ENCODE measurements at regions not wholly inside any gene's neighbourhood (a gene's known extent, or its start where the extent isn't known, plus 50 kb on each side); places are given as distances from the start of the nearest gene placed in this dataset.
"Not testable (repeated sequence)": the region's sequence is repeated elsewhere in the genome, so short reads cannot be mapped to it uniquely, and the experiment has no call there.

DNA sequence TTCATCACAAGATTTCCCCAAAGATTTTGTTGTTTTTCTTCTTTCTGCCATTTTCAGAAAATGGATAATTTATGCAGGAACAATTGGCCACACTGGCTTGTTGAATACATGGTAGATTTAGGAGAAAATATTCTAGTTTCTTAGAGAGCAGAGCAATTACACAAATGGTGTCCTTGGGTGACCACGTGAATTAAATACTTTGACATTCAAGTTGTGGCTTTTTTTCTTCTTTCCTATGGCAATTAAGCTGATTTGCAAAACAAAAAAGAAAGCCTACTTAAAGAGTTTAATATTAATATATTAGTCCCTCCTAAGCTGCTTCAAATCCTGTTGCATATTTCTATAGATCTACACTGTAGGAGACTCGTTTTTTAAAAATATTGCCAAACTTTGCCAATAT lies 133.0 kb upstream of the HTR2C start:
- DNase-seq, result no peak

DNA sequence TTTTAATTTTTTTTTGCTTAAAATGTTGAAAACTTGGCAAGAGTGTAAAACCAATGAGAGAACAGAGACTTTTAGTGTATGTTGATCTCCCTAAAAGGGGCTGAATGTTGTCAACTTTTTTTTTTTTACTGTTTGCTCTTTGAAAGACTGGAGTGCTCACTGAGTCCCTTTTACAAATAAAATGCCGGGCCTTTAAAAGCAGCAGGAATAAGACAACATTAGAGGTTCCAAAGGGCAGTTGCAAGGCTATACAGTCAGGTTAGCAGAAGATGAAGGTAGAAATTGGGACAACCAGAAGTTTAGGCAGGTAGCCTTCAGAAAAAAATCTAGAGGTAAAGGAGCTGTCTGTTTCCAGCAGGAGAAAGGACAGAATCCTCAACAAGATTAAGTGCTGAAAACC lies 132.5 kb upstream of the HTR2C start:
- no peak for DNase-seq

DNA sequence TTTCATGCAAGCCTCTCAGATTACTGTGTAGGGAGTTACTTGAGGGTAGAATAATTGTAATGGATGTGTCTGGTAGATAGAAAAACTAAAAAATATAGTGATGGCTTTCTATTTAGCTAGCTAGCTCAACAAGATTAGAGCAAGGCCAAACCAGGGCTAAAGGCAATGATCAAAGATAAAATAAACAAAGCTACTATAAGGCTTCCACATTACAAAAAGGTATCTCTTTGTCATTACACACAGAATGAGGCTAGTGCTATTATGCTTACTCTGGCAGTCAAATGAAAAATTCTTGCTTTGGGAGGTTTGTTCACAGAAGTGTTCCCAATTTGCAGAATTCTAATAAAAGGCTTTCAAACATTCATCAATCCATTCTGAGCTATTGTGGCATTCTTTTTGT lies 121.6 kb upstream of the HTR2C start:
- no peak for DNase-seq

DNA sequence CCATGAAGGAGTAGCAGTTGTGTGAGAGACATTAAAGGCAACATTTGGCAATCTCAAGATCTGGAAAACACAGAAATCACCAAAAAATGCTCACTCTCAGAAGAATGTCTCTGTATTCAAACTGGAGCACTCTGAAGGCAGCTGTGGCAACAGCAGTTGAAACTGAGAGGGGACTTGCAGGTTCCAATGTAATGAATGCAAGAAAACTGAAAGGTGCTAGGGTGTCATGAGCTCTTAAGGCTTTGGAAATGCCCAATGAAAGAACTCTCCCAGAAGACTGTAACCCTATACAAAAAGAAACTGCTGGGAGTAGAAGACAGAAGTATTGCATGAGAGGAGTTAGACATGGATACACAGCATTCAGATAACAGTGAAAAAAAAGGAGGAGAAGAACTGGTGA lies 118.2 kb upstream of the HTR2C start:
- no peak for DNase-seq

DNA sequence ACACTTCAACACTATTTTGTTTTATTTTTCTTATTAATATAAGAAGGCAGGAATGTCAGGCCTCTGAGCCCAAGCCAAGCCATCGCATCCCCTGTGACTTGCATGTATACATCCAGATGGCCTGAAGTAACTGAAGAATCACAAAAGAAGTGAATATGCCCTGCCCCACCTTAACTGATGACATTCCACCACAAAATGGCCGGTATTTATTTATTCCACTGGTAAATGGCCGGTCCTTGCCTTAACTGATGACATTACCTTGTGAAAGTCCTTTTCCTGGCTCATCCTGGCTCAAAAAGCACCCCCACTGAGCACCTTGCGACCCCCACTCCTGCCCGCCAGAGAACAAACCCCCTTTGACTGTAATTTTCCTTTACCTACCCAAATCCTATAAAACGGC lies 111.9 kb upstream of the HTR2C start:
- not testable (repeated sequence) for DNase-seq

DNA sequence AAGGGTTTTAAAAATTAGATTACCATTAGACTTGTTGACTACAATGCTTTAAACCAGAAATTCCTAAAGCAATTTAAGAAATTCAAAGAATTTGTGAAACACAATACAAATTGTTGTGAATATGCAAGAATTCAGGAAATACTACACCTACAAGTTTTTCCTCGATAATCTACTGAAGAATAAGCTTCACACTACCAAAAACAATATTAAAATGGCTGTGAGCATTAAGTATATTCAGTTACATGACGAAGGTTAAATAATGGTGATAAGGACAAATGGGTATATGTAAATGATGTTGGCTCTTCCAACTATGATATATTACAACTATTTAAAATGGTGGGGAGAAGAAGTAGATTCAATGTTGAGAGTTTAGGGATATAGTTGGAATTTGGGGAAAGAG lies 111.1 kb upstream of the HTR2C start:
- no peak for DNase-seq

DNA sequence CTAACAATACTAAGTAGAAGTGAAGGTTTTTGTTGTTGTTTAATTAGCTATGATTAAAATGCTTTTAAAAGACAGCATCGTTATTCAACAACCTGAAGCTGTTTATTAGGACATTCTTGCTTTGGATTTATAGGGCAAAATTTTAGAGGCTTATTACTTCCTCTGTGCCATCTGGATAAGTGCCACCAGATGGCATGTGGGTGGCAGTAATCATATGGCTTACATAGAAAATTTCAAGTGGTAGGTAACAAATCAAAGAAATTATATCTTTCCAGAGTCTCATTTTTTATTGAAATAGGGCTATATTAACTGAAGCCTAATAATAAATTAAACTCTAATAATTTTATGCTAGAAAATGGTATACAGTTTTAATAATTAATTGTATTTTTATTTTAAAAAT lies 83.3 kb upstream of the HTR2C start:
- peak; percentile 13 for DNase-seq

DNA sequence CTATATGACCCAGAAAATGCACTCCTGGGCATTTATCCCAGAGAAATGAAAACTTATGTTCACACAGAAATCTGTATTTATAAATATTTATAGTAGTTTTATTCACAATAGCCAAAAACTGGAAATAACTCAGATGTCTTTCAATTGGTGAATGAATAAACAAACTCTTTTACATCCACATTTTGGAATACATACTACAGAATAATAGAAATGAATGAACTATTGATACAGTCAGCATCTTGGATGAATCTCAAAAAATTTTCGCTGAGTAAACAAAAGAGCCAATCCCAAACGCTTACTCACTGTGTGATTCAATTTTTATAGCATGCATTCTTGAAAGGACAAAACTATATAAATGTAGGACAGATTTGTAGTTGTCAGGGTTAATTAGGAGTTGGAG lies 75.1 kb upstream of the HTR2C start:
- DNase-seq, result no peak

DNA sequence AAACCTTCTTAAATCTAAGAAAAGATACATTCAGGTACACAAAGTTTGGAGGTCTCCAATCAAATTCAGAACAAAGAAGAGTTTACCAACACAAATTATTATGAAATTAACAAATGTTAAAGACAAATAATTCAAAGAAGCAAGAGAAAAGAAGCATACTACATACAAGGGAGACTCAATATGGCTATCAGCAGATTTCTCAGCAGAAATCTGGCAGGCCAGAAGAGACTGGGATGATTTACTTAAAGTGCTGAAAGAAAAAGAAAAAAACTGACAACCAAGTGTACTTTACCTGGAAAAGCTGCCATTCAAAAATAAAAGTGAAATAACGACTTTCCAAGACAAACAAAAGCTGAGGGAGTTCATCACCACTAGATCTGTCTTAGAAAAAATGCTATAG lies 64.4 kb upstream of the HTR2C start:
- DNase-seq, result no peak

DNA sequence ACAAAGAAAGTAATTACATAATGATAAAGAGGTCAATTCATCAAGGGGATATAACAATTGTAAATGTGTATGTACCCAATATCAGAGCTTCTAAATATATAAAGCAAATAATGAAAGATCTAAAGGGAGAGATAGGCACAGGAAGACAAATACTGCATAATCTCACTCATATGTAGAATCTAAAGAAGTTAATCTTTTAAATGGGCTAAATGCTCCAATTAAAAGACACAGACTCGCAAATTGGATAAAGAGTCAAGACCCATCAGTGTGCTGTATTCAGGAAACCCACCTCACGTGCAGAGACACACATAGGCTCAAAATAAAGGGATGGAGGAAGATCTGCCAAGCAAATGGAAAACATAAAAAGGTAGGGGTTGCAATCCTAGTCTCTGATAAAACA lies 63.2 kb upstream of the HTR2C start:
- DNase-seq, result not testable (repeated sequence)

DNA sequence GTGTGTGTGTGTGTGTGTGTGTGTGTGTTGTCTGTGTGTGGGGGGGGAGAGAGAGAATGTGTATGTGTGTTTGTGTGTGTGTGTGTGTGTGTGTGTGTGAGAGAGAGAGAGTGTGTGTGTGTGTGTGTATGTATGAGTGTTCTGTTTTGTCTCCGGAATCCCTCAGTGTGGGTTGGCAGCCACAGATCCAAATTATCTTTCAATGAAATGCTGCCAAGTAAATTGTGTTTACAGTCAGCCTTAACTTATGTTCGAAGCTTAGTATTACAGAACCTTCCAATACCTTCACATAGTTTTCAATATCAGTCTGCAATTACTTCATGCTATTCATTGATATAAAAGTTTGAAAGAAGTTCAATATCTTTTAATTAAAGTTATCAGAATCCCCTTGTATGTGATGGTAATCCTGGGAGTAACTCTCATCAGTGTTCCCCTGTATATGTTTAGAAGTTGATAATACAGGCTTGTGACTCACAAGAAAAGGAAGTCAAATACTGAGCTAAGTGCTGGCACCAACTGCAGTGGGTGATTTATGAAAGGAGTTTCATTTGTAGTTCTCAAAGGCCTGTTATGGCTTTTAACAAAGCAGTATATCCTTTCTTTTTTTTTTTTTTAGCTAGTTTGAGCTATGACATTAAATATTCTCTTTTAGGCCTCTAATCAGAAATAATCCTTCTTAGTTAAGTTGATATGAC lies 51.6 kb upstream of the HTR2C start:
- DNase-seq, result no peak

Data from NCI-H1105 treated with DMSO at 0.1 percent for 48 hours (cell line).